WERI-Rb-1 (cell line): ENCODE measurements at regions not wholly inside any gene's neighbourhood (a gene's known extent, or its start where the extent isn't known, plus 50 kb on each side); places are given as distances from the start of the nearest gene placed in this dataset.
"Not testable (repeated sequence)": the region's sequence is repeated elsewhere in the genome, so short reads cannot be mapped to it uniquely, and the experiment has no call there.

Experiments
- DNase-seq: peaks from one replicate; pipeline ENCODE4 v3.0.0-alpha.2; 2020
- H3K27ac ChIP-seq: fragments of 250-450 bp; sonication (Bioruptor Pico); 2 replicates; pipeline ENCODE4 v1.5.1; 2020; ENCODE audit warnings: mild to moderate bottlenecking, moderate library complexity
- H3K27me3 ChIP-seq: fragments of 250-450 bp; sonication (Bioruptor Pico); 2 replicates; pipeline ENCODE4 v1.5.1; 2021; ENCODE audit warnings: mild to moderate bottlenecking, low read depth, moderate library complexity; ENCODE audit not compliant: insufficient read depth, severe bottlenecking
- H3K36me3 ChIP-seq: fragments of 250-450 bp; sonication (Bioruptor Pico); 2 replicates; pipeline ENCODE4 v1.5.1; 2020; ENCODE audit warnings: mild to moderate bottlenecking, moderate library complexity
- H3K4me3 ChIP-seq: 2 replicates; pipeline ENCODE4 v1.5.1; 2011; ENCODE audit warnings: low read depth, mild to moderate bottlenecking, control low read depth, low read length
- H3K9me3 ChIP-seq: fragments of 250-450 bp; sonication (Bioruptor Pico); 2 replicates; pipeline ENCODE4 v1.5.1; 2021; ENCODE audit warnings: mild to moderate bottlenecking, moderate library complexity; ENCODE audit not compliant: severe bottlenecking
- TF ChIP-seq, protein P1 (sequence below): IDR thresholded peaks from 2 replicates; pipeline ENCODE4 v1.5.1; 2011; ENCODE audit warnings: low read depth, mild to moderate bottlenecking, control low read depth, inconsistent platforms, low read length

DNA sequence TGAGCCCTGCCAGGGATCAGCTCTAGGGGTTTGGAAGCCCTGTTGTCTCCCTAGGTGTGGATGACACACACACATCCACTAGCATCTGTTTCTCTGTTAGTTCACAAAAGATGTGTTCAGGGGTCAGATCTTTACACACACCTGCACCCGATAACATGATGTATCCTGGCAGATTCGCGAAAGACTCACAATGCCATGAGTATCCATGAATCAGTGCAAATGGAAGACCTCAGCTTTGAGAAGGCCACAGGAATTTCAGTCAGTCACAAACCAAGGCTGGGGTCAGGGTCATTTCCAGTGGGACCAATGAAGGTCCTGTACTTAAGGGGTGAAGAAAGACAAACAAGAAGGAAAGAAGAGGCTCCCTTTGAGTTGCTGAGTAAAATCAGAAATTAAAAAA, 898.2 kb downstream of the UQCRFS1 start:
- Histone ChIP-seq H3K4me3 (no peak overlapping the region), H3K27me3 (no peaks in the 10 kb centered on the region), H3K9me3 (no peaks in the 10 kb centered on the region), H3K36me3 (no peaks in the 10 kb centered on the region), H3K27ac (no peak overlapping the region)
- DNase-seq = no peak
- TF ChIP-seq, protein P1, sequence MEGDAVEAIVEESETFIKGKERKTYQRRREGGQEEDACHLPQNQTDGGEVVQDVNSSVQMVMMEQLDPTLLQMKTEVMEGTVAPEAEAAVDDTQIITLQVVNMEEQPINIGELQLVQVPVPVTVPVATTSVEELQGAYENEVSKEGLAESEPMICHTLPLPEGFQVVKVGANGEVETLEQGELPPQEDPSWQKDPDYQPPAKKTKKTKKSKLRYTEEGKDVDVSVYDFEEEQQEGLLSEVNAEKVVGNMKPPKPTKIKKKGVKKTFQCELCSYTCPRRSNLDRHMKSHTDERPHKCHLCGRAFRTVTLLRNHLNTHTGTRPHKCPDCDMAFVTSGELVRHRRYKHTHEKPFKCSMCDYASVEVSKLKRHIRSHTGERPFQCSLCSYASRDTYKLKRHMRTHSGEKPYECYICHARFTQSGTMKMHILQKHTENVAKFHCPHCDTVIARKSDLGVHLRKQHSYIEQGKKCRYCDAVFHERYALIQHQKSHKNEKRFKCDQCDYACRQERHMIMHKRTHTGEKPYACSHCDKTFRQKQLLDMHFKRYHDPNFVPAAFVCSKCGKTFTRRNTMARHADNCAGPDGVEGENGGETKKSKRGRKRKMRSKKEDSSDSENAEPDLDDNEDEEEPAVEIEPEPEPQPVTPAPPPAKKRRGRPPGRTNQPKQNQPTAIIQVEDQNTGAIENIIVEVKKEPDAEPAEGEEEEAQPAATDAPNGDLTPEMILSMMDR = no peak

GRCh38 chr19:28314287-28314686, 898.7 kb downstream of the UQCRFS1 start:
- Histone ChIP-seq H3K36me3 (no peaks in the 10 kb centered on the region), H3K27me3 (no peaks in the 10 kb centered on the region), H3K4me3 (no peak overlapping the region), H3K27ac (no peak overlapping the region), H3K9me3 (no peaks in the 10 kb centered on the region)
- DNase-seq = no peak
- TF ChIP-seq, protein P1 = no peak

GRCh38 chr19:28313633-28314032, 899.3 kb downstream of the UQCRFS1 start:
- H3K27me3 ChIP-seq = no peaks in the 10 kb centered on the region
- DNase-seq = no peak
- no peak overlapping the region for H3K4me3 ChIP-seq
- TF ChIP-seq, protein P1 = no peak
- H3K36me3 ChIP-seq = no peaks in the 10 kb centered on the region
- no peaks in the 10 kb centered on the region for H3K9me3 ChIP-seq
- H3K27ac ChIP-seq = no peak overlapping the region

- no peak overlapping the region for H3K27ac ChIP-seq
- H3K36me3 ChIP-seq = no peaks in the 10 kb centered on the region
- TF ChIP-seq, protein P1 = no peak
- H3K9me3 ChIP-seq = no peaks in the 10 kb centered on the region
- no peak overlapping the region for H3K4me3 ChIP-seq
- no peak for DNase-seq
- no peaks in the 10 kb centered on the region for H3K27me3 ChIP-seq
Measured at GRCh38 chr19:28312269-28312668, 900.7 kb downstream of the UQCRFS1 start.

DNA sequence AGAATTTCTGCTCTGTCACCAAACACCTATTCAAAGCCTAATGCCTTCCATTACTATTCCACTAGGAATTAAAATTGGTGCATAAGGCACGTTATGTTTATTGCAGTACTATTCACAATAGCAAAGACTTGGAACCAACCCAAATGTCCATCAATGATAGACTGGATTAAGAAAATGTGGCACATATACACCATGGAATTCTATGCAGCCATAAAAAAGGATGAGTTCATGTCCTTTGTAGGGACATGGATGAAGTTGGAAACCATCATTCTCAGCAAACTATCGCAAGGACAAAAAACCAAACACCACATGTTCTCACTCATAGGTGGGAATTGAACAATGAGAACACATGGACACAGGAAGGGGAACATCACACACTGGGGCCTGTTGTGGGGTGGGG, 902.1 kb downstream of the UQCRFS1 start:
- not testable (repeated sequence) for H3K9me3 ChIP-seq, DNase-seq, H3K36me3 ChIP-seq, H3K27ac ChIP-seq, H3K27me3 ChIP-seq, H3K4me3 ChIP-seq

- DNase-seq = no peak
- no peaks in the 10 kb centered on the region for H3K36me3 ChIP-seq
- no peak overlapping the region for H3K4me3 ChIP-seq
- H3K9me3 ChIP-seq = no peaks in the 10 kb centered on the region
- H3K27ac ChIP-seq = no peak overlapping the region
- TF ChIP-seq, protein P1 = no peak
- H3K27me3 ChIP-seq = no peaks in the 10 kb centered on the region
Measured at GRCh38 chr19:28309070-28309469, 903.9 kb downstream of the UQCRFS1 start.
